KMS-11 (cell line): ENCODE measurements at regions not wholly inside any gene's neighbourhood (a gene's known extent, or its start where the extent isn't known, plus 50 kb on each side); places are given as distances from the start of the nearest gene placed in this dataset.

ENCODE experiments used
- H2AFZ ChIP-seq: fragments of 200-600 bp; sonication (generic); 2 replicates; pipeline ENCODE4 v1.6.1; 2016; ENCODE audit warnings: antibody characterized with exemption, mixed run types, low read depth
- H3K27ac ChIP-seq: fragments of 200-600 bp; sonication (generic); 2 replicates; pipeline ENCODE4 v1.6.1; 2016; ENCODE audit warnings: mild to moderate bottlenecking, mixed run types
- H3K27me3 ChIP-seq: fragments of 200-600 bp; sonication (generic); 2 replicates; pipeline ENCODE4 v1.6.1; 2017; ENCODE audit warnings: mild to moderate bottlenecking, low read depth, mixed run types, moderate library complexity; ENCODE audit not compliant: insufficient read depth
- H3K36me3 ChIP-seq: fragments of 200-600 bp; sonication (generic); 2 replicates; pipeline ENCODE4 v1.6.1; 2017; ENCODE audit warnings: mild to moderate bottlenecking, mixed run types; ENCODE audit not compliant: insufficient read depth
- H3K4me1 ChIP-seq: fragments of 200-600 bp; sonication (generic); 2 replicates; pipeline ENCODE4 v1.6.1; 2016; ENCODE audit warnings: mild to moderate bottlenecking, low read depth, mixed run types; ENCODE audit not compliant: poor library complexity, severe bottlenecking
- H3K4me2 ChIP-seq: fragments of 200-600 bp; sonication (generic); 2 replicates; pipeline ENCODE4 v1.7.0; 2016; ENCODE audit warnings: mild to moderate bottlenecking, mixed run types
- H3K4me3 ChIP-seq: fragments of 200-600 bp; sonication (generic); IDR thresholded peaks from 2 replicates; pipeline ENCODE4 v1.6.1; 2017; ENCODE audit warnings: low read depth, low read length, mixed read lengths; ENCODE audit not compliant: insufficient read depth
- H3K79me2 ChIP-seq: fragments of 200-600 bp; sonication (generic); 2 replicates; pipeline ENCODE4 v1.6.1; 2016; ENCODE audit warnings: low read depth, mixed run types; ENCODE audit not compliant: insufficient read depth
- H3K9ac ChIP-seq: fragments of 200-600 bp; sonication (generic); 2 replicates; pipeline ENCODE4 v1.6.1; 2016; ENCODE audit warnings: mild to moderate bottlenecking, mixed run types
- H4K20me1 ChIP-seq: fragments of 200-600 bp; sonication (generic); 2 replicates; pipeline ENCODE4 v1.6.1; 2016; ENCODE audit warnings: mild to moderate bottlenecking, mixed run types; ENCODE audit not compliant: insufficient read depth
- CTCF ChIP-seq: fragments of 200-600 bp; sonication (generic); conservative IDR thresholded peaks from 2 replicates; pipeline ENCODE4 v1.6.1; 2017; ENCODE audit warnings: low read depth, mild to moderate bottlenecking, antibody characterized with exemption, low read length, moderate library complexity, mixed read lengths

- H3K4me1 ChIP-seq, result no peaks in the 10 kb centered on the region
- H4K20me1 ChIP-seq, result no peaks in the 10 kb centered on the region
- H3K79me2 ChIP-seq, result no peaks in the 10 kb centered on the region
- H3K27ac ChIP-seq, result no peak overlapping the region
- no peaks in the 10 kb centered on the region for H3K27me3 ChIP-seq
- TF ChIP-seq CTCF, result no peak
- H3K9ac ChIP-seq, result no peak overlapping the region
- no peak overlapping the region for H2AFZ ChIP-seq
- H3K4me2 ChIP-seq, result no peak overlapping the region
- no peaks in the 10 kb centered on the region for H3K36me3 ChIP-seq
- H3K4me3 ChIP-seq, result no peak overlapping the region
These were observed 720.4 kb upstream of the ADGRL4 start for GRCh38 chr1:79726911-79727310.

GRCh38 chr1:79726321-79726720, 719.8 kb upstream of the ADGRL4 start:
- Histone ChIP-seq H3K9ac (no peak overlapping the region), H2AFZ (no peak overlapping the region), H3K4me3 (no peak overlapping the region), H3K79me2 (no peaks in the 10 kb centered on the region), H3K27me3 (no peaks in the 10 kb centered on the region), H3K36me3 (no peaks in the 10 kb centered on the region), H3K4me2 (no peak overlapping the region), H3K27ac (no peak overlapping the region), H3K4me1 (no peaks in the 10 kb centered on the region), H4K20me1 (no peaks in the 10 kb centered on the region)
- TF ChIP-seq CTCF, result no peak

- H3K27me3 ChIP-seq, result no peaks in the 10 kb centered on the region
- H3K4me1 ChIP-seq, result peaks cover 11% of the 10 kb centered on the region
- no peaks in the 10 kb centered on the region for H3K79me2 ChIP-seq
- no peak overlapping the region for H3K4me3 ChIP-seq
- no peak overlapping the region for H2AFZ ChIP-seq
- no peaks in the 10 kb centered on the region for H4K20me1 ChIP-seq
- H3K9ac ChIP-seq, result no peak overlapping the region
- no peak for TF ChIP-seq CTCF
- H3K4me2 ChIP-seq, result no peak overlapping the region
- H3K36me3 ChIP-seq, result no peaks in the 10 kb centered on the region
- H3K27ac ChIP-seq, result no peak overlapping the region
These were observed 709.9 kb upstream of the ADGRL4 start for GRCh38 chr1:79716447-79716846.

GRCh38 chr1:79714664-79715063, 708.1 kb upstream of the ADGRL4 start:
- Histone ChIP-seq H3K79me2 (no peaks in the 10 kb centered on the region), H3K4me3 (no peak overlapping the region), H3K9ac (no peak overlapping the region), H4K20me1 (no peaks in the 10 kb centered on the region), H3K36me3 (no peaks in the 10 kb centered on the region), H3K4me1 (peaks cover 29% of the 10 kb centered on the region), H3K27ac (no peak overlapping the region), H3K27me3 (no peaks in the 10 kb centered on the region), H2AFZ (no peak overlapping the region), H3K4me2 (no peak overlapping the region)
- no peak for TF ChIP-seq CTCF
